Gastrocnemius medialis (tissue), 4 donors: ENCODE measurements at regions not wholly inside any gene's neighbourhood (a gene's known extent, or its start where the extent isn't known, plus 50 kb on each side); places are given as distances from the start of the nearest gene placed in this dataset.

ENCODE experiments used
- POLR2A ChIP-seq, 2 donors: fragments of 450-650 bp; IDR thresholded peaks; one replicate each; pipeline ENCODE4 v1.6.1; 2017; ENCODE audit warnings: antibody characterized with exemption in 2 of 2, mild to moderate bottlenecking in 2 of 2, moderate library complexity in 2 of 2
- TF ChIP-seq, protein P1 (sequence below), 5 experiments: fragments of 450-650 bp in 3 of 5; fragments of 200-600 bp in 2 of 5; sonication (generic) in 2 of 5; IDR thresholded peaks in 4 of 5; conservative IDR thresholded peaks in 1 of 5; 1 replicate in 4 of 5; 2 replicates in 1 of 5; pipeline ENCODE4 v1.5.1; 2016 to 2019; ENCODE audit warnings: antibody characterized with exemption in 5 of 5, mild to moderate bottlenecking in 3 of 5, moderate library complexity in 3 of 5

DNA sequence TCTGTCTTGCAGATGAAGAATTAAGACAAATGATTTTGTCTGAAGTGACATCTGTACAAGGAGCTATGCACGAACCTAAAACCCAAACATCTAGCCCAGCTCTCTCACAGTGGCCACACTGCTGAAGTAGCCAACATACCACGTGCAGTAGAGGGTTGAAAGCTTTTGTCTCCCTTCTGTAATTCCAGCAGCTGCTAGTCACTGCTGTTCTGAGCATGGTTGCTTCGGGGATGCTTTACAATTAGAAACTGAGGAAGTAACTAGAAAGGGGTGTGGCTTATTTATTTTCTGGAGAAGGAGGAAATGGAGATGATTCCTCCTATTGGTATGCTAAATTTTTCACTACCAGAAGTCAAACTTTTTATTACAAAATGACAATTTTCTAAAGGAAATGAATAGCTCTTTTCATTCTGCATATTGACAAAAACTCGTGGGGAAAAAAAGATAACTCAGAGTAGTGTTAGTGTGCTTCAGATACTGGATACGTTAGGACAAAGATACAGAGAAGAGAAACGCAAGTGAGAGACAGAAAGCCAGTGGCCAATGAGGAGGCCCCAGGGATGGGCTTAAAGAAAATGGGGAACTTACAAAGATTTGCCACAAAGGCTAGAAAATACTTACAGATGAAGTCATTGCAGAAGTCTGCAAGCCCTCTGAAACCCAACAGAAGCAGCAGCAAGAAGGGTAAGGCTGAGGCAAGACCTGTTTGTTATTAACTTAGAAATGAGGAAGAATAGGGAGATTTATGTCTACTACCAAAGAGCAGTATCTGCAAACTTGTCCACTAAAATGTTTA is 192.7 kb upstream of the MIR17HG start:
- TF ChIP-seq, protein P1, sequence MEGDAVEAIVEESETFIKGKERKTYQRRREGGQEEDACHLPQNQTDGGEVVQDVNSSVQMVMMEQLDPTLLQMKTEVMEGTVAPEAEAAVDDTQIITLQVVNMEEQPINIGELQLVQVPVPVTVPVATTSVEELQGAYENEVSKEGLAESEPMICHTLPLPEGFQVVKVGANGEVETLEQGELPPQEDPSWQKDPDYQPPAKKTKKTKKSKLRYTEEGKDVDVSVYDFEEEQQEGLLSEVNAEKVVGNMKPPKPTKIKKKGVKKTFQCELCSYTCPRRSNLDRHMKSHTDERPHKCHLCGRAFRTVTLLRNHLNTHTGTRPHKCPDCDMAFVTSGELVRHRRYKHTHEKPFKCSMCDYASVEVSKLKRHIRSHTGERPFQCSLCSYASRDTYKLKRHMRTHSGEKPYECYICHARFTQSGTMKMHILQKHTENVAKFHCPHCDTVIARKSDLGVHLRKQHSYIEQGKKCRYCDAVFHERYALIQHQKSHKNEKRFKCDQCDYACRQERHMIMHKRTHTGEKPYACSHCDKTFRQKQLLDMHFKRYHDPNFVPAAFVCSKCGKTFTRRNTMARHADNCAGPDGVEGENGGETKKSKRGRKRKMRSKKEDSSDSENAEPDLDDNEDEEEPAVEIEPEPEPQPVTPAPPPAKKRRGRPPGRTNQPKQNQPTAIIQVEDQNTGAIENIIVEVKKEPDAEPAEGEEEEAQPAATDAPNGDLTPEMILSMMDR (IDR thresholded peaks at IDR 0.05 in 4 of 5, conservative IDR thresholded peaks at IDR 0.05 in 1 of 5), result no peak
- no peak for TF ChIP-seq POLR2A (IDR thresholded peaks at IDR 0.05)
